ENCODE measurements at regions not wholly inside any gene's neighbourhood (a gene's known extent, or its start where the extent isn't known, plus 50 kb on each side); places are given as distances from the start of the nearest gene placed in this dataset.

DNA sequence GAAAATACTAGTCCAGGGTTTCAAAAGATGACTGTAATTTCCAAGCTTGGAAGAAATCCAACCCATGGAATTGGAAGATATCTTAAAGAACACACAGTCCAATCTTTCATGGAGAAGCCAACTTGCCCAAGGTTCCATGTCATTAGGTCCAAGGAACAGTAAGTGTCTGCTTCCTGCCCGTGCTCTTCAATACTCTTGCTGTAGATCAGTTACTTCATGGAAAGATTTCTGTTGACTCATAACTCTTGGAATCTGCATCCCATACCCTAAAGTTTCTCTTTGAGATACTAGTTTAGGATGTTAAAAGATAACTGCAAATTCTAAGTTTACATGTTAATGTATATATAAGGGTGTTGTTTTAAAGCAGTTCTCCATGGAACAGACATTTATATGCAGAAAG lies 127.9 kb upstream of the SLC13A1 start:
- TF ChIP-seq CTCF (IDR thresholded peaks at IDR 0.05) (no peak), POLR2A (IDR thresholded peaks at IDR 0.05; ENCODE audit: low read depth) (no peak), POLR2AphosphoS5 (IDR thresholded peaks at IDR 0.05) (no peak)

Measured in esophagus muscularis mucosa (tissue), 3 donors.